GM10248 (cell line): ENCODE measurements at regions not wholly inside any gene's neighbourhood (a gene's known extent, or its start where the extent isn't known, plus 50 kb on each side); places are given as distances from the start of the nearest gene placed in this dataset.

Source experiments
- CTCF ChIA-PET: fragments of 300-600 bp; sonication (Branson Sonifier 250); formaldehyde crosslinking; extraction: SDS; loops from one replicate; lab custom pipeline; 2021; ENCODE audit warnings: antibody characterized with exemption; lab: Yijun Ruan, JAX
- POLR2A ChIA-PET: fragments of 350-650 bp; sonication (Branson Sonifier 250); formaldehyde crosslinking; extraction: SDS; loops from one replicate; lab custom pipeline; 2020; ENCODE audit warnings: antibody characterized with exemption; lab: Yijun Ruan, JAX
- DNase-seq: peaks from one replicate; pipeline ENCODE4 v3.0.0; 2012; ENCODE audit errors: extremely low spot score
- CTCF ChIP-seq: IDR thresholded peaks from 2 replicates; pipeline ENCODE4 v1.5.1; 2012; ENCODE audit warnings: mild to moderate bottlenecking, low read depth; ENCODE audit errors: extremely low read depth, missing control alignments, control extremely low read depth

GRCh38 chr7:18123508-18124239 is 96.0 kb upstream of the PRPS1L1 start:
- CTCF ChIA-PET, result no interaction called here
- TF ChIP-seq CTCF, result no peak
- DNase-seq, result no peak
- POLR2A ChIA-PET, result no interaction called here

- CTCF ChIA-PET, result no interaction called here
- TF ChIP-seq CTCF, result no peak
- POLR2A ChIA-PET, result no interaction called here
- no peak for DNase-seq
These were observed 97.8 kb upstream of the PRPS1L1 start for GRCh38 chr7:18125476-18125875.

- ChIA-PET POLR2A (no interaction called here), CTCF (interaction anchor here (0.9 kb wide), 1 partner anchor 56 kb away, joined by 3 read pairs; no protein-coding TSS in a partner anchor)
- DNase-seq, result no peak
- no peak for TF ChIP-seq CTCF
These were observed 98.6 kb upstream of the PRPS1L1 start for GRCh38 chr7:18126281-18126680.

- ChIA-PET CTCF (interaction anchor here (1.2 to 1.8 kb wide), 2 partner anchors 12 to 359 kb away, joined by 3 to 7 read pairs; no protein-coding TSS in a partner anchor), POLR2A (no interaction called here)
- no peak for TF ChIP-seq CTCF
- DNase-seq, result no peak
These were observed 101.2 kb upstream of the PRPS1L1 start for GRCh38 chr7:18128846-18129245.

- ChIA-PET CTCF (interaction anchor here (1.0 kb wide), 2 partner anchors 19 to 362 kb away, joined by 3 read pairs; no protein-coding TSS in a partner anchor), POLR2A (no interaction called here)
- no peak for TF ChIP-seq CTCF
- no peak for DNase-seq
These were observed 105.2 kb upstream of the PRPS1L1 start for GRCh38 chr7:18132811-18133210.

GRCh38 chr7:18133921-18134320 is 106.3 kb upstream of the PRPS1L1 start:
- DNase-seq, result no peak
- TF ChIP-seq CTCF, result no peak
- CTCF ChIA-PET, result interaction anchor here (1.0 kb wide), 1 partner anchor 17 kb away, joined by 3 read pairs; no protein-coding TSS in a partner anchor
- POLR2A ChIA-PET, result no interaction called here
